ENCODE measurements at regions not wholly inside any gene's neighbourhood (a gene's known extent, or its start where the extent isn't known, plus 50 kb on each side); places are given as distances from the start of the nearest gene placed in this dataset.

DNA sequence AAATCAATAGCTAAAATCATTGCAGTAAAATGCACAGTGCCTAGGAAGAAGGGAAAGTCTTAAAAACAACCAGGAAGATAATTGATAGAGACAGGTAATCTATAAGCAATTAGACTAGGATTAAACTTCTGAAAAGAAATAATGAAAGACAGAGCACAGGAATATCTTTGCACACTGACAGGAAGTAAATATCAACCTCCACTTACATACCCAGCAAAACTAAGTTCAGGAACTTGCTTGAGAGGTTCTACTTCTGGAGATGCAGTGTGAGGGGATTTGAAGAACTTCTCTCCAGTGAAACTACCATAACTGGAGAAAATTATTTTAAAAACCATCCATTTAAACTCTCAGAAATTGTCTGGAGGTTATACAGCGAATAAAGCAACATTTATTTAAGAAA lies 104.1 kb downstream of the EHF start:
- Histone ChIP-seq H2BK20ac (ENCODE audit: low read depth, low read length) (no peak overlapping the region), H3K14ac (replicated peaks; ENCODE audit: low read depth, low read length) (no peak overlapping the region), H2AK5ac (ENCODE audit: low read depth, low read length) (no peak overlapping the region), H3K9me3 (ENCODE audit: control insufficient read depth, insufficient read depth, low read length) (no peaks in the 10 kb centered on the region), H4K20me1 (ENCODE audit: insufficient read depth, low read length) (no peaks in the 10 kb centered on the region), H2BK5ac (ENCODE audit: low read depth, low read length, poor library complexity, severe bottlenecking) (no peak overlapping the region), H4K91ac (ENCODE audit: insufficient read depth, low read depth, low read length) (no peak overlapping the region), H3K36me3 (ENCODE audit: control insufficient read depth, insufficient read depth, low read length) (no peaks in the 10 kb centered on the region), H3K4ac (ENCODE audit: low read depth, low read length) (no peak overlapping the region), H3K27ac (ENCODE audit: insufficient read depth, low read length) (no peak overlapping the region), H2BK15ac (ENCODE audit: low read depth, low read length) (no peak overlapping the region), H2BK120ac (ENCODE audit: low read depth, low read length) (no peak overlapping the region), H3K18ac (ENCODE audit: low read depth, low read length) (no peak overlapping the region), H4K5ac (ENCODE audit: low read depth, low read length) (no peak overlapping the region), H3K4me3 (ENCODE audit: insufficient read depth, low read depth, low read length) (no peak overlapping the region), H3K79me1 (ENCODE audit: low read depth in 1 of 2, low read length in 2 of 2) (no peaks in the 10 kb centered on the region), H3K23ac (ENCODE audit: low read depth, low read length) (no peak overlapping the region), H4K8ac (ENCODE audit: low read depth in 2 of 2, low read length in 2 of 2) (no peak overlapping the region), H3K9me1 (ENCODE audit: insufficient read depth, low read length) (no peaks in the 10 kb centered on the region; the same call in 1 of the 2 replicates), H3K4me2 (ENCODE audit: low read depth, low read length) (no peak overlapping the region), H3K27me3 (ENCODE audit: control insufficient read depth, insufficient read depth, low read length) (peaks cover 8% of the 10 kb centered on the region), H3K56ac (ENCODE audit: extremely low read depth, insufficient read depth, low read length) (no peak overlapping the region), H3K9ac (ENCODE audit: low read depth, low read length) (no peak overlapping the region), H2AK9ac (replicated peaks; ENCODE audit: low read depth, low read length, poor library complexity) (no peak overlapping the region), H2AFZ (replicated peaks; ENCODE audit: low read length, poor library complexity) (no peak overlapping the region), H3K4me1 (ENCODE audit: control insufficient read depth, insufficient read depth, low read length) (peaks cover 4% of the 10 kb centered on the region)
- in situ Hi-C loops (cut with MboI; ENCODE audit: low sequenced_read_pairs): no loop called here
- POLR2A ChIA-PET (ENCODE audit: unreplicated experiment): no interaction called here
- dilution Hi-C loops (cut with HindIII; ENCODE audit: low sequenced_read_pairs, unreplicated experiment): no loop called here
- CTCF ChIA-PET: no interaction called here
- no TSS peak for BruUV-seq (replicated peaks)
- WGBS, 2 experiments (ENCODE audit: extremely low coverage in 2 of 2, insufficient read length in 1 of 2): no CpG with 5 or more reads among the region's 1 CpG
- no peak for ATAC-seq (ENCODE audit: low read depth)
- DNase-seq: no peak
- intact Hi-C loops (cut with micrococcal nuclease): no loop called here
- TF ChIP-seq MAZ (IDR thresholded peaks at IDR 0.05; ENCODE audit: borderline replicate concordance, low read depth, low read length) (no peak), NFE2L2 (IDR thresholded peaks at IDR 0.05; ENCODE audit: low read depth, low read length) (no peak), CHD1 (IDR thresholded peaks at IDR 0.05; ENCODE audit: low read depth, low read length) (no peak), MXI1 (IDR thresholded peaks at IDR 0.05; ENCODE audit: borderline replicate concordance, low read depth, low read length) (no peak), SMC3 (IDR thresholded peaks at IDR 0.05; ENCODE audit: low read depth, low read length) (no peak), CEBPB (IDR thresholded peaks at IDR 0.05; ENCODE audit: low read depth, low read length) (no peak), FOS (IDR thresholded peaks at IDR 0.05; ENCODE audit: low read depth, low read length) (no peak)
- TF ChIP-seq, protein P1, sequence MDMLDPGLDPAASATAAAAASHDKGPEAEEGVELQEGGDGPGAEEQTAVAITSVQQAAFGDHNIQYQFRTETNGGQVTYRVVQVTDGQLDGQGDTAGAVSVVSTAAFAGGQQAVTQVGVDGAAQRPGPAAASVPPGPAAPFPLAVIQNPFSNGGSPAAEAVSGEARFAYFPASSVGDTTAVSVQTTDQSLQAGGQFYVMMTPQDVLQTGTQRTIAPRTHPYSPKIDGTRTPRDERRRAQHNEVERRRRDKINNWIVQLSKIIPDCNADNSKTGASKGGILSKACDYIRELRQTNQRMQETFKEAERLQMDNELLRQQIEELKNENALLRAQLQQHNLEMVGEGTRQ (IDR thresholded peaks at IDR 0.05; ENCODE audit: low read depth, low read length): no peak
- TF ChIP-seq, protein P2, sequence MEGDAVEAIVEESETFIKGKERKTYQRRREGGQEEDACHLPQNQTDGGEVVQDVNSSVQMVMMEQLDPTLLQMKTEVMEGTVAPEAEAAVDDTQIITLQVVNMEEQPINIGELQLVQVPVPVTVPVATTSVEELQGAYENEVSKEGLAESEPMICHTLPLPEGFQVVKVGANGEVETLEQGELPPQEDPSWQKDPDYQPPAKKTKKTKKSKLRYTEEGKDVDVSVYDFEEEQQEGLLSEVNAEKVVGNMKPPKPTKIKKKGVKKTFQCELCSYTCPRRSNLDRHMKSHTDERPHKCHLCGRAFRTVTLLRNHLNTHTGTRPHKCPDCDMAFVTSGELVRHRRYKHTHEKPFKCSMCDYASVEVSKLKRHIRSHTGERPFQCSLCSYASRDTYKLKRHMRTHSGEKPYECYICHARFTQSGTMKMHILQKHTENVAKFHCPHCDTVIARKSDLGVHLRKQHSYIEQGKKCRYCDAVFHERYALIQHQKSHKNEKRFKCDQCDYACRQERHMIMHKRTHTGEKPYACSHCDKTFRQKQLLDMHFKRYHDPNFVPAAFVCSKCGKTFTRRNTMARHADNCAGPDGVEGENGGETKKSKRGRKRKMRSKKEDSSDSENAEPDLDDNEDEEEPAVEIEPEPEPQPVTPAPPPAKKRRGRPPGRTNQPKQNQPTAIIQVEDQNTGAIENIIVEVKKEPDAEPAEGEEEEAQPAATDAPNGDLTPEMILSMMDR (conservative IDR thresholded peaks at IDR 0.05; ENCODE audit: low read depth, low read length): no peak
- TF ChIP-seq, protein P3, sequence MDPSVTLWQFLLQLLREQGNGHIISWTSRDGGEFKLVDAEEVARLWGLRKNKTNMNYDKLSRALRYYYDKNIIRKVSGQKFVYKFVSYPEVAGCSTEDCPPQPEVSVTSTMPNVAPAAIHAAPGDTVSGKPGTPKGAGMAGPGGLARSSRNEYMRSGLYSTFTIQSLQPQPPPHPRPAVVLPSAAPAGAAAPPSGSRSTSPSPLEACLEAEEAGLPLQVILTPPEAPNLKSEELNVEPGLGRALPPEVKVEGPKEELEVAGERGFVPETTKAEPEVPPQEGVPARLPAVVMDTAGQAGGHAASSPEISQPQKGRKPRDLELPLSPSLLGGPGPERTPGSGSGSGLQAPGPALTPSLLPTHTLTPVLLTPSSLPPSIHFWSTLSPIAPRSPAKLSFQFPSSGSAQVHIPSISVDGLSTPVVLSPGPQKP (IDR thresholded peaks at IDR 0.05; ENCODE audit: borderline replicate concordance, low read depth, low read length): no peak
